Ramos (cell line): ENCODE measurements at regions not wholly inside any gene's neighbourhood (a gene's known extent, or its start where the extent isn't known, plus 50 kb on each side); places are given as distances from the start of the nearest gene placed in this dataset.
"Not testable (repeated sequence)": the region's sequence is repeated elsewhere in the genome, so short reads cannot be mapped to it uniquely, and the experiment has no call there.

ENCODE experiments used
- in situ Hi-C: fragments of 300-500 bp; cut with MboI; formaldehyde crosslinking; loops from one replicate; pipeline ENCODE4 v1.14.3; 2022; ENCODE audit warnings: low sequenced_read_pairs; ENCODE audit not compliant: unreplicated experiment

DNA sequence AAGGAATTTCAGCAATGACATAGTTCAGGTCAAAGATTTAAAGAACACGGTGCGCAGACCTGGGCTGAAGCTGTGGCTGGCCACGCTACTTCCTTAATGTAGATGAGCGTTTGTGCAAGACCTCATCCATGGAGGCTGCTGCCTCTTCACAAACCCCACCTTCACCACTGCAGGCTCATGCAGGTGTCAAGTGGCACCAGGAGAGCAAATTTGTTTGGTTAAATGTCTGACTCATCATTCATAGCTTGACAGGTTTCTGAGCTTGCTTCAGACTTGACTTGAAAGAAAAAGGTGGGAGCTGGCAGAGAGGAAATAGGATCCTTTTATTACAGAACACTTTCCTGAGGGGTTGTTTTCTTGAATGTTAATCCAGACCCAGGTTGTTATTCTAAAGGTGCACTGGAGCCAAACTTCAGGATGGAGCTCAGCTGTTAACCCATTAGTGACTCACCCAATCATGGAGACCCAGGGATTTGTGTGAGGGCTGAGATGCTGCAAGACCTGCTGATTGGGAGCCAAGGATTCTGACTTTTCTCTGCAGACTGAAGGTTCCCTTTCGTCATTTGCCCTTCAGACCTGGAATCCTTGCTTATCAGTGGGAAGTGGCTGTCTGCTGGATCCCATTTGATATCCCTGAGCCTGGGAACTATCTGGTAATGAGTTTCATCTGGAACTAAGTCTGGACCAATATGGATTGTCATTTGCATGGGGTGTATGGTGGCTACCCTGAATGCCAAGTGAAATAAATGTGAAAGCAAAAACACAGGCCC is 315.3 kb downstream of the PTTG2 start:
- in situ Hi-C loops = no loop called here

DNA sequence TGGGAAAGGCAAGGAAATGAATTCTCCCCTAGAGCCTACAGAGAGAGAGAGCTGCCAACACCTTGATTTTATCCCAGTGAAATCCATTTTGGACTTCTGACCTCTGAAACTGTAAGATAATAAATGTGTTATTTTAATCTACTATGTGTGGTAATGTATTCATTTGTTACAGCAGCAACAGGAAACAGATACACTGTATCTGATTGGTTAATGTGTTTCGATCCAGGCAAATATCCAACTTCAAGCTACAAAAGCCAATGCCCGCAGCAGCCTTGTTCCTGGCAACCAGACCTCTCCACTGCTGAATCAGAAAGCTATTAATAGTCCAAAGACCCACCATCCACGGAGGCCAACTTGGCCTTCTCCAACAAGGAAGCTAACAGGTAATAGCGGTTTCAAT is 318.1 kb downstream of the PTTG2 start:
- in situ Hi-C loops = no loop called here

DNA sequence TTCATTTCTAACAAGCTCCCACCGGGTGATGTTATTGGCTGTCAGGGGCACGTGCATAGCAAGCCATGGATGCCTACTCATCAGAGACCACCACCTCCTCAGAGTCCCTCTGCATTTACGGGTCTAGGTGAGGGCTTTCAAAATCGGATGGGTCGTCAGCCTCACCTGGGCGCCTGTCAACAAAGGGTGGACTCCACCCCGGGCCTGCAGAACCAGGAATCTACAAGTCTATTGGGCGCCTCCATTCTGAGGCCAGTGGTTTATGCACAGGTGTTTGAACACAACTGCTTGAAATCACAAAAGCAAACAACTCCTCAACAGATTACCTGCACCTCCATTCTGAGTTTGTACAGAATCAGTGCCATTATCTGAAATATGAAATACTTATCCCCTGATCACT is 318.9 kb downstream of the PTTG2 start:
- in situ Hi-C loops = no loop called here

DNA sequence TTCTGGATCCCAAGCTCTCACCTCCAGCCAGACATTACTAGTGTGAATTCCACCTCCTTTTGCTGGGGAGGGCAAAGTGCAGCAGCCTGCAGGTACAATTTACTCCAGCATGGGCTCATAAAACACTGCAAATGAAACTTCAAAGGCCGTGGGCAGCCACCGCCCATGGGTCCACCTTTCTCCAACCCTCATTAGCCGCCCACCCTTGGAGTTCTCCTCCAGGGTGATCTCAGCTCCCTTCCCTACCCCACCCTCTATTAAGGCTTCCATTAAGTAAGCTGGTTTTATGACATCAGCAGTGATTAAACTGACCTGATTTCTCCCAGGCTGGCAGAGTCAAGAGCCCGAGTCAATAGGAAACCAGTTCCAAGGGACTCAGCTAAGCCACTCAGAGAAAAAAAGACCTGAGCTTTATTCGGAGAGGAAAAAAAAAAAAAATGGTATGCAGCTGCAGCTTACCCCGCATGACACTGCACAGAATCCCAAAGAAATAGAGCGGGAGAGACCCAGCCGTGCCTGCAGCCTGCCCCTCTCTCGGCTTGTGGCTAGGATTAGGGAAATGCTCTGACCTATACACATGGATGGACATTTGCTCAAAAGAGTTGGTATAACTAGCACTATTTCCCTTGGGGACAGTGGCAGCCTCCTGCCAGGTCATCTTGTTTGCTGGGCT is 319.6 kb downstream of the PTTG2 start:
- in situ Hi-C loops = no loop called here

DNA sequence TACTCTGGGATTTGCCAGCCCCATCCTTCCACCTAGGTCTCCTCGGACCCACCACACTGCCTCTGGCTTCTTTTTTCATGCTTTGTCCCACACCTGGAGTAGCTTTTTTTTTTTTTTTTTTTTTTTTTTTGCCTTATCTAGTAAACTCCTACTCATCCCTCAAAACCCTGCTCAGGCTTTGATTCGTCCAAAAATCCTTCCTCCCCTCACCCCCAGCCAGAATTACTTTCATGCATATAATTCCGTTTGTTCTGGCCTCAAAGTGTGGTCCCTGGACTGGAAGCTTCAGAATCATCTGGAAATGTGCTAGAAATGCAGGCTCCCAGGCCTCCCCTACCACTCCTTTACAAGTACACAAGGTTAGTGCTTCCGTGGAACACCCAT is 320.1 kb downstream of the PTTG2 start:
- in situ Hi-C loops = no loop called here

DNA sequence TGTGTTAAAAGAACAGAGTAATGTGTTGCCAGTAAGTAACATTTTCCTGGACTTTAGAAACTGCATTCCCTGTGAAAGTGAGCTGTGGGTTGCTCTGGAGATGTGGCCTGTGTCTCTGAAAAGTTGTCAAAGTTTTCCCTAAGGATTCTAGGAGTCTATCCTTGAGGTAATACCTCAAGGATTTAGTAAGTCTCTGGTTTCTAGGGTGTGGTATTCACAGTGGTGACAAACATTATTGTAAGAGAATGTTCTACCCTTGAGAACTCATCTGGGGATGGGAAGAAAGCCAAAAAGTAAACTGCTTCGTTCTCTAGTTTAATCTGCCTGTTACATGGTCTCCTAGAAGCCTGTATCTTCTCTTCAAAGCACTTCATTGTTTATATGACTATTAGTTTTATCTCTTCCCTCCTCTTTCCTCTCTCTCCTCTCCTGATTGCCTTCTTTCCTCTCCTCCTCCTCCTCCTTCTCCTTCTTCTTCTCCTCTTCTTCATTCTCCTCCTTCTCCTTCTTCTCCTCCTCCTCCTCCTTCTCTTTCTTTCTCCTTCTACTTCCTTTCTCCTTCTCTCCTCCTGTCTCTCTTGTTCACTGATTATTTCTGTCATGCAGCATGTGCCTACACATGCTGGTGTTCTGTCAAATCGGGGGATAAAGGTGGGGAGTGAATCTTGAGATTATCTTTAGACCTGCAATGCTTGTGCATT is 321.3 kb downstream of the PTTG2 start:
- in situ Hi-C loops = no loop called here

DNA sequence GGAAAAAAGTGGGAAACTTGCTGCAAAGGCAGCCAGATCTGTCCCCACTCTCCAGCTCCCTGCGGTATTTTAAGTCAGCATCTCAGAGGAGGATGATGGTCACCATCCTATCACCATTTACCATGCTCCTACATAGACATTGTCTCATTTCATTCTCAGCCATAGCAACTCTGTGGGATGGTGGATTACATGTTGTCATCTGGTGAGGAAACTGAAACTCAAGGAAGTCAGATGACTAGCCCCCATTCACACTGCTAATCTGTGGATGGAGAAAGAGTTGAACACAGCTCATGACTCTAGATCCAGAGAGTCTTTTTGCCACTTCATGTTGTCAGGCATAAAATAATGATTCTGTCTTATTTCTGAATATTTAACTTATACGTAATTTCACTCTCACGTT is 323.5 kb downstream of the PTTG2 start:
- in situ Hi-C loops = no loop called here

DNA sequence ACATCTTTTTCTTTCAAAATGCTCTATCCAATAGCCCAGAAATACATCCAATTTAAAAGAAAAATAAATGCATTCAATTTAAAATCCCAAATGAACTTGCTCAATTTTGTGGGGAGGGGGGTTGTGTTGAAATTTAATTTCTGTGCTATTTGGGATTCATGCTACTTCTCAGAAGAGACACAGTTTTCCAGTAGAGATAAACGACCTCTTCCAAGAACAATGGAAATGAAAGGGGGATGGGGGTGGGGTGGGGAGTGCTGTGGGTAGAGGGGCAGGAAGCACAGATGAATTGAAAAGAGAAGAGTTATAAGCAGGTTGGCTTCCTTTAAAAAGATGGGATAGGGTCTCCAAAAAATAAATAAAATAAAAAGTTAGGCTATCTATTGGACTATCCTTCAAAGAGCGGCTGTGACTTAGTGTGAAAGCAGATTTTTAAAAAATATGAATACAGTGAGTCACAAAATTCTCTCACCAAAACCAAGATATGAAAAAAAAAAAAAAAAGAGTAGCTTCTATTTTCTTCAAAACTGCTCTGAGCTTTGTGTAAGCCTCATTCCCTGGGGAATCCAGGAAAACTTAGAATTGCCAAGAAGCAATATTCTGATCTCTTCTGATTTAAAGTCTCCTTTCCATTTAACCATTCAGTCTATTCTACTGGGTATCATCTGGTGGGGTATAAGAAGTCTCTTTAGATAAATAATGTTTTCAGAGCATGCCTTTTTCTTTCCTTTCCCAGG is 324.3 kb downstream of the PTTG2 start:
- in situ Hi-C loops = no loop called here

DNA sequence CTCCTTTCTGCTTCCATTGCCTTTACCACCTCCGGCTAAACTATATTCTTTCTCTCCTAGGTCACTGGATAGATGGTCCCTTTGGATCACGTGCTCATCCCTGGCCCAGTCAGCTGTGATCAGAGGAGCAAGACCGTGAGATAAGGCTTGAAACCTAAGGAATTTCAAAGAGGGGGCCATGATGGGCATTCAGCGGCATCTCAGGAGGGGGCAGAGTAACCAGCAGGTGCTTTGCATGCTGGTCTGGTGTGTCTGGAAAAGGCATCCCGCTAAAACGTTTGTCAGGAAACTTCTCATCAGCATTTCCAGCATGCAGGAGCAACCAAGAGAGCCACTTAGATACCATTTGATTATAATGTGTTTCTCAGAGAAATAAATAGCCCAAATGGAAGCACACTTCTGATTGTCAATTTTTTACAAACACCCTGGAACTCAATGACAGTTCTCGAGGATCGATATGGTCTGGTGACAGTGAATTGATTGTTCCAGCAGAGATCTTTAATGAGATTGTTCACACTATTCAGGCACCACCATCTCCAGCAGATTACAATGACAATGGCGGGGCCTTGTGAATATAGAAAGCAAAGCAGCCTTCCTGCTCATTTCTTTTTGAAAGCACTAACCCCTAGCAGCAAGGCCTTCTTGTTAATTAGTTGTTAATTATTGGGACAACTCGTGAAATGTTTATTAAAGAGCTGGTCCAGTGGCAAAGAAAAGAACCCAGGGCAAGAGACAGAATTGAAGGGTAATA is 327.1 kb downstream of the PTTG2 start:
- in situ Hi-C loops = no loop called here

DNA sequence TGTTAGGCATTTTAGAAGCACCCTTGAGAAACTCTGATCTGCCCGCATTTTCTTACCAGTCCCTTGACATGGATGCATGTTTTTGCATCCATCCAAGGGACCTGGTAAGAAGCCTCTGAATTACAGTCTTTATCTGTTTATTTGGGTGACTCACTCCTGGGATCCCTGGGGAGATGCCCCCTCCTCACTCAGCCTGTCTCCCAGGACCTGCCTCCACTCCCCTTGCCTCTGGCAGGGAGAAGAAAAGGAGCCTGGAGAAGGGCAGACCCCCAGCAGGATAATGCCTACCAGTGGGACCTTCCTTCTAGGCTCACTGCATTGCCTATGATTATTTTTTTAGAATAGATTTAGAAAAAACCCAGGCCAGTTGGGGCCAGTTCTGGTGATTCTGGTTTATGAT is 329.4 kb downstream of the PTTG2 start:
- in situ Hi-C loops = no loop called here

DNA sequence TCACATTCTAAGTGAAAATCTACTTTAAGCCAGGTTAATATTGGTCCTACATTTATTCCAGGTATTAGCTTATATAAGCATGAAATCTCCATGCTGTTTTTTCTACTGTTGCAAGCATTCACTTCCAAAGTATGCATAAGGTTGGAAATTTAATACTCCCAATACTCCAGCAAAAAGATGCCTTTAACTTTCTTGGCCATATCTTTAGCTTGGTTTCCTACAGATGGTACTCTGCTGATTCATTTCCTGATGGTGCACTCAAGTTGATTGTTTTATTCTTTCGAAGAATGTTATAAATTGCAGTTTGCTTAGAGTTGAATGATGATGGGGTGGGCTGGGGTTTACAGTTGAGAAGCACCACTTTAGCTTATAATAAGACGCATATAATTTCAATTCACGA is 330.2 kb downstream of the PTTG2 start:
- in situ Hi-C loops = no loop called here

DNA sequence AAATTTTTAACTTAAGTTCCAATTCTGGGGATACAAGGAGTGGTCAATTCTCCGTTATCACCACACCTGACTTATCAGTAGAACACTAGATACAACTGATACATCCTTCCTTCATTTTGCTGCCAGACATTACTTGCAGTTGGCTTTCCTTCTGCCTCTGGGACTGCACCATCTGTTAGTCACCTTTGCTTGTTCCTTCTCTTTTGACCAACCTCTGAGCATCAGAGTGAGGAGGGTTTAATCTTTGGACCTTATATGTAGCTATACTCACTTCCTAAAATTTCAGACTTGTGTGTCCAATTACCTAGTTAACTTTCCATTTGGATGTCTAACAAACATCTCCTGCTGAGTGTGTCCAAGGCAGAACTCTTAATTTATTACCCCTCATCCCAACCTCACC is 330.7 kb downstream of the PTTG2 start:
- in situ Hi-C loops = no loop called here

DNA sequence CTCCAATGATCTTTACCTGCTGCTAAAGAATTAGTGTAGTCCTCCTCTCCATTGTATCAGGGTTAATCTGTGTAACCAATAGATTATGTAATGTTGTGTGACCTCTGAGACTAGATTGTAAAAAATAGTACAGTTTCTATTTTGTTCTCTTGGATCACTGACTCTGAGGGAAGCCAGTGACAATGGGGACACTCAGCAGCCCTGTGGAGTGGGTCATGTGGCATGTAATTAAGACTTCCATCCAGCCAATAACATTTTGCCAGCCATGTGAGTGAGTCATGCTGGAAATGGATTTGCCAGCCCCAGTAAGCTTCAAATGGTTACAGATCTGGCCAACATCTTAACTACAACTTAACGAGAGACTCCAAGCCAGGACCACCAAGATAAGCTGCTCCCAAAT is 332.3 kb downstream of the PTTG2 start:
- in situ Hi-C loops = no loop called here

DNA sequence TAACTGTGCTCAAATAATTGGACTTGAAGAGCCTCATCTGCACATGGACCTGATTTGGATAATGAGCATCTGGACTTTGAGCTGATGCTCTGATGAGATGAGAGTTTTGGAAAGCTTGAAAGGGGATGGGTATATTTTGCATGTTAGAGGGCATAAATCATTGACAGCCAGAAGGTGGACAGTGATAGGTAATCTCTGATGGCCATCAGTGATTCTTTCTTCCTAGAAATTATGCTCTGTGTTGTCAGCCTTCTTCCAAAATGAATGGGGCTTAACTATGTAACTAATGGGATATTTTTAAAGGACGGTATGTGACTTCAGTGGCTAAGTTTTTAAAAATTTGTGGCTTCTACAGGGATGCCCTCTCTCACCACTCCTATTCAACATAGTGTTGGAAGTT is 334.0 kb downstream of the PTTG2 start:
- in situ Hi-C loops = no loop called here

DNA sequence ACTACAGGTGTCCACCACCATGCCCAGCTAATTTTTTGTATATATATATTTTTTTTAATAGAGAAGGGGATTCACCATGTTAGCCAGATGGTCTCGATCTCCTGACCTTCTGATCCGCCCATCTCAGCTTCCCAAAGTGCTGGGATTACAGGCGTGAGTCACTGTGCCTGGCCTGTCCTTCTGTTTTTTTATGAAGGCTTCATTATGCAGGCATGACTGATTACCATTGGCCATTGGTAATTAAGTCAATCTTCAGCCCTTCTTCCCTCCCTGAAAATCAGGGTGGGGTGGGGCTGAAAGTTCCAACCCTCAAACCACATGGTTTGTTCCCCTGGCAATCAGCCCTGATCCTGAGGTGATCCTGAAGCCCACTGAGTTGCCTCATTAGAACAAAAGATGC is 336.9 kb downstream of the PTTG2 start:
- in situ Hi-C loops = no loop called here

DNA sequence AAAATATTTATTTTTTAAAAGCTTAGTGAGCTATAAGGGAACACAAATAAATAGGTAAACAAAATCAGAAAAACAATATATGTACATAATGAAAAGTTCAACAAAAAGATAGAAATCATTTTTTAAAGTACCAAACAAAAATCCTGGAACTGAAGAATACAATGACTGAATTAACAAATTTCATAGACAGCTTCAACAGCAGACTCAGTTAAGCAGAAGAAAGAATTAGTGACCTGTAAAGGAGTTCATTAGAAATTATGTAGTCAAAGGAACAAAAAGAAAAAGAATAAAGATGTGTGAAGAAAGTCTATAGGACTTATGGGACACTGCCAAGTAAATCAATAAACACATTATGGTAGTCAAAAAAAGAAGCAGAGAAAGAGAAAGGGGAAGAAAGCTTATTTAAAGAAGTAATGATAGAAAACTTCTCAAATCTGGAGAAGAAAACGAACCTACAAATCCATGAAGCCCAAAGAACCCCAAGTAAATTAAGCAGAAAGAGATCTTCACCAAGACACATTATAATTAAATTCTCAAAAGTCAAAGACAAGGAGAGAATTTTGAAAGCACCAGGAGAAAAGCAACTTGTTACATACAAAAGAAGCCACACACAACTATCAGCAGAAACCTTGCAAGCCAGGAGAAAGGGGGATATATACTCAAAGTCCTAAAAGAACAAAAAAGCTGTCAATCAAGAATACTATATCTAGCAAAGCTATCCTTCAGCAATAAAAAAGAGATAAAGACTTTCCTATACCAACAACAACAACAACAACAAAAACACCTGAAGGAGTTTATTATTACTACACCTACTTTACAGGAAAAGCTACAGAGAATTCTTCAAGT is 338.9 kb downstream of the PTTG2 start:
- in situ Hi-C loops = no loop called here

DNA sequence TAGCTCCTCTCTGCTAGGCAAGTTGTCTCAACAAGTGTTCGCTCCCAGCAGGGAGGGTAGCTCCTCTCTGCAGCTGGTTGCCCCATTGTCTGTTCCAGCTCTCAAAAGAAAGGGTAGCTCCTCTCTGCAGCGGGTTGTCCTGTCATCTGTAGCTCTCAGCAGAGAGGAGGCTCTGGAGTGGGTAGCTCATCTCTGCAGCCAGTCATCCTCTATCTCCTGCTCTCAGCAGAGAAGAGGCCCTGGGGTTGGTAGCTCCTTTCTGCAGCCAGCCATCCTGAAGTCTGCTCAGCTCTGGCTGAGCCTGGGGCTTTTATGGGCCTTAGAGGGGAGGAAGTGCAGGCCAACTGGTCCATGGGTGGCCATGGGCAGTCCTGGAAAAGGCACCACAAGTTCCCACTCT is 342.7 kb downstream of the PTTG2 start:
- in situ Hi-C loops = no loop called here

DNA sequence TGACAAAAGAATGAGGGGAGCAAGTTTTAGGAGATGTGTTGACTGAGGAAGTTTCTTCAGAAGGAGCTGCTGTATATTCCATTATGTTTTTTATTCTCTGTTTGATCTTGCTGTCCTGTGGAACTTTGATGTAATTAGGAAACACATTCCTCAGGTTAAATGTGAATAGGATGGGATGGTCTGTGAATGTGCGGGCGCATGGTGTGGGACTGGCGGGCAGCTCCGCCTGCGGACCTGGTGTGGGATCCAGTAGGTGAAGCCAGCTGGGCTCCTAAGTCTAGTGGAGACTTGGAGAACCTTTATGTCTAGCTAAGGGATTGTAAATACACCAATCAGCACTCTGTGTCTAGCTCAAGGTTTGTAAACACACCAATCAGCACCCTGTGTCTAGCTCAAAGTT is 344.3 kb downstream of the PTTG2 start:
- in situ Hi-C loops = not testable (repeated sequence)

DNA sequence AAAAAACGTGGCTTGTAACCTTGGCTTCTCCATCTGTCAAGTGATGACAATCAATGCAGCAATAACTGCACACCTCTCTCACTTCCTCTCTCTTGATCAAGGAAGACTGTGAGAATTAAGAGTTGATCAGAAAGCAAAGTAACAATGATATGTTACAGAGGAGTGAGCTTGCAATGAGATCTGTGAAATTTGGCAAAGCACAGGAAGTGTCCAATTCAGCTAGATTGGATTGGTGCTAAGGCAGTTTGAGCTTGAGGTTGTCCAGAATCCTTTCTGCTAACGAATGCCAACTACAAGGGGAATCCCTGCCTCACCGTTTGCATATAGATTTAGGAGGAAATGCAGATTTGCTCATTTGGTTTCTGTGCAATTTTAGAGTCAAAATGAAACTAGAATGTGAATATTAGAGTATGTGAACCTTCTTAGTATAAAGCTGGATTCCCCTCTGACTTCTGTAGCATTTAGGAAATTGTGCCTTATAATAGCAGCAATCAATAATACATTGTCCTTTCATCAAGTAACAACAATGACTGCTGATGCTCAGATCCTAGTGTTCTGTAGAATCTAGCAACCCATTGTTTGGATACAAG is 346.4 kb downstream of the PTTG2 start:
- in situ Hi-C loops = no loop called here
